ENCODE measurements at regions not wholly inside any gene's neighbourhood (a gene's known extent, or its start where the extent isn't known, plus 50 kb on each side); places are given as distances from the start of the nearest gene placed in this dataset.
"Not testable (repeated sequence)": the region's sequence is repeated elsewhere in the genome, so short reads cannot be mapped to it uniquely, and the experiment has no call there.

GRCh38 chr3:912717-913116 is 180.1 kb upstream of the CNTN6 start:
- DNase-seq (ENCODE audit: low read depth in 4 of 4, low spot score in 3 of 4), result not testable (repeated sequence)

GRCh38 chr3:923161-923910 is 169.5 kb upstream of the CNTN6 start:
- no peak for DNase-seq (ENCODE audit: low read depth in 4 of 4, low spot score in 3 of 4)

- no peak for DNase-seq (ENCODE audit: low read depth in 4 of 4, low spot score in 3 of 4)
These were observed 162.0 kb upstream of the CNTN6 start for GRCh38 chr3:930866-931265.

GRCh38 chr3:933326-933725 is 159.5 kb upstream of the CNTN6 start:
- no peak for DNase-seq (ENCODE audit: low read depth in 4 of 4, low spot score in 3 of 4)

- DNase-seq (ENCODE audit: low read depth in 4 of 4, low spot score in 3 of 4), result no peak
These were observed 148.0 kb upstream of the CNTN6 start for GRCh38 chr3:944786-945185.

- no peak for DNase-seq (ENCODE audit: low read depth in 4 of 4, low spot score in 3 of 4)
These were observed 147.1 kb upstream of the CNTN6 start for GRCh38 chr3:945738-946137.

GRCh38 chr3:952906-953305 is 139.9 kb upstream of the CNTN6 start:
- no peak for DNase-seq (ENCODE audit: low read depth in 4 of 4, low spot score in 3 of 4)

GRCh38 chr3:963255-963654 is 129.6 kb upstream of the CNTN6 start:
- DNase-seq (ENCODE audit: low read depth in 4 of 4, low spot score in 3 of 4), result no peak

- no peak for DNase-seq (ENCODE audit: low read depth in 4 of 4, low spot score in 3 of 4)
These were observed 129.1 kb upstream of the CNTN6 start for GRCh38 chr3:963755-964154.

GRCh38 chr3:965826-966225 is 127.0 kb upstream of the CNTN6 start:
- no peak for DNase-seq (ENCODE audit: low read depth in 4 of 4, low spot score in 3 of 4)

- DNase-seq (ENCODE audit: low read depth in 4 of 4, low spot score in 3 of 4), result no peak
These were observed 126.5 kb upstream of the CNTN6 start for GRCh38 chr3:966341-966740.

- DNase-seq (ENCODE audit: low read depth in 4 of 4, low spot score in 3 of 4), result no peak
These were observed 119.5 kb upstream of the CNTN6 start for GRCh38 chr3:973340-973739.

- DNase-seq (ENCODE audit: low read depth in 4 of 4, low spot score in 3 of 4), result no peak
These were observed 116.8 kb upstream of the CNTN6 start for GRCh38 chr3:976006-976405.

- DNase-seq (ENCODE audit: low read depth in 4 of 4, low spot score in 3 of 4), result no peak
These were observed 111.7 kb upstream of the CNTN6 start for GRCh38 chr3:981156-981555.

- no peak for DNase-seq (ENCODE audit: low read depth in 4 of 4, low spot score in 3 of 4)
These were observed 104.0 kb upstream of the CNTN6 start for GRCh38 chr3:988785-989184.

GRCh38 chr3:992871-993270 is 100.0 kb upstream of the CNTN6 start:
- no peak for DNase-seq (ENCODE audit: low read depth in 4 of 4, low spot score in 3 of 4)

GRCh38 chr3:1002010-1002409 is 90.8 kb upstream of the CNTN6 start:
- no peak for DNase-seq (ENCODE audit: low read depth in 4 of 4, low spot score in 3 of 4)

GRCh38 chr3:1007866-1008265 is 85.0 kb upstream of the CNTN6 start:
- no peak for DNase-seq (ENCODE audit: low read depth in 4 of 4, low spot score in 3 of 4)

- DNase-seq (ENCODE audit: low read depth in 4 of 4, low spot score in 3 of 4), result no peak
These were observed 82.6 kb upstream of the CNTN6 start for GRCh38 chr3:1010228-1010627.

GRCh38 chr3:1015826-1016225 is 77.0 kb upstream of the CNTN6 start:
- no peak for DNase-seq (ENCODE audit: low read depth in 4 of 4, low spot score in 3 of 4)

GRCh38 chr3:1017870-1018269 is 75.0 kb upstream of the CNTN6 start:
- DNase-seq (ENCODE audit: low read depth in 4 of 4, low spot score in 3 of 4), result no peak

- no peak for DNase-seq (ENCODE audit: low read depth in 4 of 4, low spot score in 3 of 4)
These were observed 73.7 kb upstream of the CNTN6 start for GRCh38 chr3:1019157-1019556.

GRCh38 chr3:1026395-1026794 is 66.4 kb upstream of the CNTN6 start:
- no peak for DNase-seq (ENCODE audit: low read depth in 4 of 4, low spot score in 3 of 4)
